ENCODE measurements at regions not wholly inside any gene's neighbourhood (a gene's known extent, or its start where the extent isn't known, plus 50 kb on each side); places are given as distances from the start of the nearest gene placed in this dataset.

- H3K4me3 ChIP-seq (ENCODE audit: low read length) = no peak overlapping the region
- H3K27me3 ChIP-seq (ENCODE audit: insufficient read depth, low read length) = peaks cover 8% of the 10 kb centered on the region
- H3K9me3 ChIP-seq (ENCODE audit: low read length) = no peaks in the 10 kb centered on the region
- no peaks in the 10 kb centered on the region for H3K36me3 ChIP-seq (ENCODE audit: insufficient read depth, low read length)
- no peak overlapping the region for H2AFZ ChIP-seq (ENCODE audit: low read depth, low read length)
- H3K4me1 ChIP-seq (ENCODE audit: insufficient read depth, low read length) = no peaks in the 10 kb centered on the region
Observed at GRCh38 chr15:69994429-69995205, 103.1 kb downstream of the TLE3 start.

- Histone ChIP-seq H3K36me3 (ENCODE audit: insufficient read depth, low read length) (no peaks in the 10 kb centered on the region), H3K4me1 (ENCODE audit: insufficient read depth, low read length) (no peaks in the 10 kb centered on the region), H3K27me3 (ENCODE audit: insufficient read depth, low read length) (no peaks in the 10 kb centered on the region), H3K9me3 (ENCODE audit: low read length) (no peaks in the 10 kb centered on the region), H2AFZ (ENCODE audit: low read depth, low read length) (no peak overlapping the region), H3K4me3 (ENCODE audit: low read length) (no peak overlapping the region)
Observed at GRCh38 chr15:69996321-69997160, 101.2 kb downstream of the TLE3 start.

- Histone ChIP-seq H3K4me1 (ENCODE audit: insufficient read depth, low read length) (no peaks in the 10 kb centered on the region), H3K27me3 (ENCODE audit: insufficient read depth, low read length) (no peaks in the 10 kb centered on the region), H2AFZ (ENCODE audit: low read depth, low read length) (no peak overlapping the region), H3K4me3 (ENCODE audit: low read length) (no peak overlapping the region), H3K9me3 (ENCODE audit: low read length) (no peaks in the 10 kb centered on the region), H3K36me3 (ENCODE audit: insufficient read depth, low read length) (no peaks in the 10 kb centered on the region)
Observed at GRCh38 chr15:69997161-69997485, 100.6 kb downstream of the TLE3 start.

Measured in neuron (in vitro differentiated cells).